ENCODE measurements at regions not wholly inside any gene's neighbourhood (a gene's known extent, or its start where the extent isn't known, plus 50 kb on each side); places are given as distances from the start of the nearest gene placed in this dataset.

GRCh38 chr14:101193845-101194372 lies 290.4 kb upstream of the RTL1 start:
- DNase-seq (ENCODE audit: low read depth), result no peak

- no peak for DNase-seq (ENCODE audit: low read depth)
Observed at GRCh38 chr14:101194373-101195308, 291.1 kb upstream of the RTL1 start.

GRCh38 chr14:101195309-101195901 lies 291.9 kb upstream of the RTL1 start:
- no peak for DNase-seq (ENCODE audit: low read depth)

GRCh38 chr14:101196051-101196712 lies 292.7 kb upstream of the RTL1 start:
- no peak for DNase-seq (ENCODE audit: low read depth)

GRCh38 chr14:101196795-101197590 lies 293.5 kb upstream of the RTL1 start:
- DNase-seq (ENCODE audit: low read depth), result no peak

GRCh38 chr14:101197595-101198397 lies 294.3 kb upstream of the RTL1 start:
- no peak for DNase-seq (ENCODE audit: low read depth)

- no peak for DNase-seq (ENCODE audit: low read depth)
Observed at GRCh38 chr14:101198398-101199027, 295.0 kb upstream of the RTL1 start.

GRCh38 chr14:101199028-101199770 lies 295.7 kb upstream of the RTL1 start:
- no peak for DNase-seq (ENCODE audit: low read depth)

GRCh38 chr14:101200008-101200649 lies 296.6 kb upstream of the RTL1 start:
- no peak for DNase-seq (ENCODE audit: low read depth)

- no peak for DNase-seq (ENCODE audit: low read depth)
Observed at GRCh38 chr14:101200650-101201516, 297.4 kb upstream of the RTL1 start.

GRCh38 chr14:101201535-101202151 lies 298.1 kb upstream of the RTL1 start:
- DNase-seq (ENCODE audit: low read depth), result no peak

GRCh38 chr14:101202627-101203404 lies 299.3 kb upstream of the RTL1 start:
- DNase-seq (ENCODE audit: low read depth), result no peak

GRCh38 chr14:101206556-101206955 lies 303.0 kb upstream of the RTL1 start:
- DNase-seq (ENCODE audit: low read depth), result no peak

- no peak for DNase-seq (ENCODE audit: low read depth)
Observed at GRCh38 chr14:101207041-101207440, 303.5 kb upstream of the RTL1 start.

GRCh38 chr14:101207897-101208296 lies 304.4 kb upstream of the RTL1 start:
- DNase-seq (ENCODE audit: low read depth), result no peak

GRCh38 chr14:101209594-101209993 lies 306.1 kb upstream of the RTL1 start:
- DNase-seq (ENCODE audit: low read depth), result no peak

- no peak for DNase-seq (ENCODE audit: low read depth)
Observed at GRCh38 chr14:101215266-101215665, 311.7 kb upstream of the RTL1 start.
